GM12872 (cell line): ENCODE measurements at regions not wholly inside any gene's neighbourhood (a gene's known extent, or its start where the extent isn't known, plus 50 kb on each side); places are given as distances from the start of the nearest gene placed in this dataset.

Experiments
- CTCF ChIP-seq: IDR thresholded peaks from 3 replicates; pipeline ENCODE4 v1.5.1; 2011; ENCODE audit warnings: low read depth, mild to moderate bottlenecking, low read length, moderate library complexity; ENCODE audit not compliant: insufficient read depth

- TF ChIP-seq CTCF: no peak
Observed at GRCh38 chr12:18165422-18165871, 75.5 kb upstream of the RERGL start.

- no peak for TF ChIP-seq CTCF
Observed at GRCh38 chr12:18160901-18161300, 70.9 kb upstream of the RERGL start.

- peak; percentile 77 for TF ChIP-seq CTCF
Observed at GRCh38 chr12:18158774-18159557, 69.0 kb upstream of the RERGL start.

- no peak for TF ChIP-seq CTCF
Observed at GRCh38 chr12:18153826-18154225, 63.8 kb upstream of the RERGL start.

- no peak for TF ChIP-seq CTCF
Observed at GRCh38 chr12:18151036-18151435, 61.0 kb upstream of the RERGL start.

- no peak for TF ChIP-seq CTCF
Observed at GRCh38 chr12:18148961-18149360, 59.0 kb upstream of the RERGL start.

- TF ChIP-seq CTCF: no peak
Observed at GRCh38 chr12:18146363-18146762, 56.4 kb upstream of the RERGL start.

GRCh38 chr12:18145924-18146323, 55.9 kb upstream of the RERGL start:
- no peak for TF ChIP-seq CTCF
